Liver (tissue), 8 donors: ENCODE measurements at regions not wholly inside any gene's neighbourhood (a gene's known extent, or its start where the extent isn't known, plus 50 kb on each side); places are given as distances from the start of the nearest gene placed in this dataset.

Experiments
- DNase-seq: peaks from one replicate; pipeline ENCODE4 v3.0.0-alpha.2; 2017; ENCODE audit warnings: low spot score
- H3K27ac ChIP-seq, 2 donors: one replicate each; pipeline ENCODE4 v1.7.0; 2013; ENCODE audit warnings: inconsistent platforms in 2 of 2, low read length in 2 of 2, control low read depth in 1 of 2, low read depth in 1 of 2, mild to moderate bottlenecking in 1 of 2
- H3K27me3 ChIP-seq, 4 donors: one replicate each; pipeline versions ENCODE4 v1.6.1 to v1.7.0; 2013; ENCODE audit warnings: low read length in 3 of 4, inconsistent platforms in 1 of 4, mild to moderate bottlenecking in 1 of 4, moderate library complexity in 1 of 4; ENCODE audit not compliant: control insufficient read depth in 4 of 4, insufficient read depth in 4 of 4
- H3K36me3 ChIP-seq, 4 donors: one replicate each; pipeline versions ENCODE4 v1.6.1 to v1.7.0; 2013; ENCODE audit warnings: low read length in 3 of 4, mild to moderate bottlenecking in 3 of 4, low read depth in 1 of 4, moderate library complexity in 1 of 4; ENCODE audit not compliant: control insufficient read depth in 4 of 4, insufficient read depth in 3 of 4
- H3K4me1 ChIP-seq, 4 donors: one replicate each; pipeline versions ENCODE4 v1.6.1 to v1.7.0; 2013; ENCODE audit warnings: low read length in 3 of 4, mild to moderate bottlenecking in 3 of 4, moderate library complexity in 1 of 4; ENCODE audit not compliant: control insufficient read depth in 4 of 4, insufficient read depth in 4 of 4
- H3K4me3 ChIP-seq, 3 donors: one replicate each; pipeline versions ENCODE4 v1.6.1 to v1.7.0; 2013; ENCODE audit warnings: low read length in 3 of 3, control low read depth in 1 of 3, low read depth in 1 of 3, mild to moderate bottlenecking in 1 of 3
- H3K9ac ChIP-seq, 2 donors: one replicate each; pipeline ENCODE4 v1.7.0; 2013; ENCODE audit warnings: low read length in 2 of 2, mild to moderate bottlenecking in 2 of 2, moderate library complexity in 2 of 2, control low read depth in 1 of 2, low read depth in 1 of 2
- H3K9me3 ChIP-seq, 4 donors: one replicate each; pipeline versions ENCODE4 v1.6.1 to v1.7.0; 2013; ENCODE audit warnings: low read length in 3 of 4; ENCODE audit not compliant: control insufficient read depth in 4 of 4
- ATF3 ChIP-seq: IDR thresholded peaks from 2 replicates; pipeline ENCODE4 v1.6.1; 2016; ENCODE audit warnings: antibody characterized with exemption
- CTCF ChIP-seq: fragments of 150-350 bp; IDR thresholded peaks from 2 replicates; pipeline ENCODE4 v1.5.1; 2017; ENCODE audit warnings: improper control_type of control experiment, low read depth, low read length; ENCODE audit not compliant: missing input control
- FOXA1 ChIP-seq: IDR thresholded peaks from 2 replicates; pipeline ENCODE4 v1.6.1; 2016; ENCODE audit warnings: antibody characterized with exemption
- HNF4G ChIP-seq: IDR thresholded peaks from 2 replicates; pipeline ENCODE4 v1.6.1; 2016; ENCODE audit warnings: antibody characterized with exemption
- MAX ChIP-seq: IDR thresholded peaks from 2 replicates; pipeline ENCODE4 v1.6.1; 2016; ENCODE audit warnings: antibody characterized with exemption
- REST ChIP-seq: IDR thresholded peaks from 2 replicates; pipeline ENCODE4 v1.6.1; 2016; ENCODE audit warnings: antibody characterized with exemption, mild to moderate bottlenecking
- SP1 ChIP-seq: IDR thresholded peaks from 2 replicates; pipeline ENCODE4 v1.6.1; 2018; ENCODE audit warnings: antibody characterized with exemption, mild to moderate bottlenecking
- TAF1 ChIP-seq: conservative IDR thresholded peaks from 2 replicates; pipeline ENCODE4 v1.6.1; 2016; ENCODE audit warnings: antibody characterized with exemption, mild to moderate bottlenecking
- YY1 ChIP-seq: IDR thresholded peaks from 2 replicates; pipeline ENCODE4 v1.6.1; 2016; ENCODE audit warnings: antibody characterized with exemption, mild to moderate bottlenecking
- ZBTB33 ChIP-seq: IDR thresholded peaks from 2 replicates; pipeline ENCODE4 v1.6.1; 2016; ENCODE audit warnings: antibody characterized with exemption
- WGBS: extraction: QIAGEN DNeasy Blood & Tissue Kit; methylation state at CpG from one replicate; pipeline ENCODE4 v1.1.7; 2013; 5-methylcytosine and 5-hydroxymethylcytosine counted together
- donor health status: healthy.
- donor health status: healthy.
- donor health status: healthy.
- donor health status: healthy.
- donor health status: healthy.

GRCh38 chr9:23551929-23552707 lies 273.9 kb downstream of the ELAVL2 start:
- no peak for DNase-seq
- no peak overlapping the region for H3K9ac ChIP-seq
- H3K36me3 ChIP-seq: no peaks in the 10 kb centered on the region
- no peaks in the 10 kb centered on the region for H3K4me1 ChIP-seq
- TF ChIP-seq FOXA1: no peak
- no peak for TF ChIP-seq ATF3
- no peak for TF ChIP-seq MAX
- TF ChIP-seq TAF1: no peak
- no peak for TF ChIP-seq CTCF
- TF ChIP-seq SP1: no peak
- TF ChIP-seq HNF4G: no peak
- TF ChIP-seq ZBTB33: no peak
- no peak overlapping the region for H3K27ac ChIP-seq
- no peak overlapping the region for H3K4me3 ChIP-seq
- WGBS: 80% methylated on average over 5 of the region's 5 CpGs
- H3K27me3 ChIP-seq: no peaks in the 10 kb centered on the region
- H3K9me3 ChIP-seq: no peaks in the 10 kb centered on the region

GRCh38 chr9:23552876-23553601 lies 273.0 kb downstream of the ELAVL2 start:
- Histone ChIP-seq H3K4me3 (no peak overlapping the region), H3K27ac (no peak overlapping the region), H3K4me1 (no peaks in the 10 kb centered on the region), H3K27me3 (no peaks in the 10 kb centered on the region), H3K36me3 (no peaks in the 10 kb centered on the region), H3K9ac (no peak overlapping the region), H3K9me3 (peaks cover 0 to 3% (median 0%) of the 10 kb centered on the region in 4 donors)
- no peak for DNase-seq
- TF ChIP-seq YY1 (no peak), REST (no peak), CTCF (no peak)
- whole genome bisulfite sequencing: 94% methylated on average over 8 of the region's 8 CpGs
